KG1 (cell line): ENCODE measurements at regions not wholly inside any gene's neighbourhood (a gene's known extent, or its start where the extent isn't known, plus 50 kb on each side); places are given as distances from the start of the nearest gene placed in this dataset.

Experiments
- DNase-seq: peaks from one replicate; lab custom pipeline; 2025; lab: John Stamatoyannopoulos, UW

DNA sequence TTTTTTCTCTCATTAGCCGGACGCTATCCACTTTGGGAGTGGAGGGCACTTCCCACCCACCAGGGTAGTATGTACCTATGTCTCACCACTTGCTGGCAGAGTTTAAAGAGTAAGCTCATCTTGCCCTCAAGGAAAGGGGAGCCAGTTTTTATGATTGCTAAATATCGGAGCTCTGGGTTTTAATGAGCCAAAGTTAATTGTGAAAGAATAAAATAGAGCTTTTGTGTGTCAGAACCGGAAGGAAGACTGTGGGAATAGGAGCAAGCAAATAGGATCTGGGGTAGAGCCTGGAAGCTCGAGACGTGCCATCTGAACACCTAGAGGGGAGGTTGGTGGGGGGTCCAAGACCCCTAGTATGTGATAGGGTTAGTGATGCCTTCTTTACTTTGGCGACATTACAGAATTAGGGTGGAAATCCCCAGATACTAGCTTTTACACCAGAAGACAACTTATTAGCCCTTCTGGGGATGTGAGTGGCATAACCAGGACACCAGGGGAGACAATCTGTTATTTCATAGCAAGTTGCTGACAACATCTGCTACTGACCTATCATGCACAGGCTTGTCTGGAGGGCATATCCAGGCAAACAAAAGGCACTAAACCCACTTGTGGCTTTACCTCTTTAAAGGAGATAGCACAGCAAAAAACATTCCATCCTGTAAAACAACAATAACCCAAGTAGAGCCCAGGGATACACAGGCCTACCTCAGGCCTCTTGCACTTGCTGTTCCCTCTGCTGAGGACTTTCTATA is 333.8 kb downstream of the ZNF621 start:
- DNase-seq: no peak

DNA sequence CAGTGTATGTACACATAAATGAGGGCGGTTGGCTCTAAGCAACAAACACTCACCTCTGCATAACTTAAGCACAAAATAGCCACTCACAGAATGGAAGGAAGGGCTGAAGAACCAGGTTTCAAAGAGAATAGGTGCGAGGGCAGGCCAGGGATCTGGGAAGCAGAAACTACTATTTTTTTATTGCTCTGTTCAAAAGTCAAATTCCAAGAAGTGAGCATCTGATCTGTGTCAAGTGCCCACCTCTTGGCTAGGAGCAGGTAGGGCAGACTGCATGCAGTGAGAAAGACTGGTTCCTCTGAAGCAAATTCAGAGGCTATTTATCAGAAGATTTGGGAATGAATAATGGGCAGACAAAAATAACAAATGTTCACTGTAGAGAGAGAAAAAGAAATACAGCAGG is 336.4 kb upstream of the CTNNB1 start:
- no peak for DNase-seq

GRCh38 chr3:40864146-40864782 is 335.0 kb upstream of the CTNNB1 start:
- no peak for DNase-seq

DNA sequence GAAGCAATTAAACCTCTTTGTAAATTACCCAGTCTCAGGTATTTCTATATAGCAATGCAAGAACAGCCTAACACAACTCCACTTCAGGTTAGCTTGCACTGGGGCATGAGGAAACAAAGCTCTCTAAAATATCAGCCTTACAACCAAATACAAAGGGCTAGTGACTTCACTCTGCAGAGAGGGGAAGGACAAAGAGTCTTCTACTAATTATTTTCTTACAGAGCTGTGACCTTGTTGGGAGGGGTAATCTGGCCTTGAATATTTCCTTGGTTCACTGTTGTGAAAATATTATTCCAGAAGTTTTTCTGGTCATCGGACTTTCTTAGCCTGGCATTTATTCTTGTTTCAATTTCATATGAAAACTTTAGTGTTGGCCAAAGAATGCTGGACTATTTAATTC is 334.4 kb upstream of the CTNNB1 start:
- no peak for DNase-seq

- DNase-seq: no peak
Observed at GRCh38 chr3:40867797-40868196, 331.5 kb upstream of the CTNNB1 start.

- no peak for DNase-seq
Observed at GRCh38 chr3:40869013-40869412, 330.3 kb upstream of the CTNNB1 start.

- DNase-seq: no peak
Observed at GRCh38 chr3:40869939-40870338, 329.4 kb upstream of the CTNNB1 start.

DNA sequence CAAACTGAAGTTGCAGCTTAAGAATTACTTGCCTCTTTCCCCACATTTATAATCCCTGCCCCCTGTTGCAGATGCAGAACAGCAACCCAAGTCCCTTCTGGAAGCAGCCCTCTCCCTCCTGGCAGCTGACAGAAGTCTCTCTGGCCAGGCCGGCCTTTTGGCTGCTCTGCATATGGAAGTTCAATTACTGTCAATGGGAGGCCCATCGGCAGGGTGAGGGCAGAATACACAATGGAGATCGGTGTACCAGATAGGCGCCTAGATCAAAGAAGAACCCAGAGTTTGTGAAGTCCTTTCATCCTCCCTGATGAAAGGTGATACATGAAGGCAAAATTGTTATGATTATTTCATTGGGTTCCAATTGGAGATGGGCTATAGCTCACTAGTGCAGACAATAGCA is 327.9 kb upstream of the CTNNB1 start:
- DNase-seq: no peak

- no peak for DNase-seq
Observed at GRCh38 chr3:40872258-40872920, 326.9 kb upstream of the CTNNB1 start.

GRCh38 chr3:40873476-40873875 is 325.8 kb upstream of the CTNNB1 start:
- DNase-seq: no peak

- DNase-seq: no peak
Observed at GRCh38 chr3:40873934-40874699, 325.2 kb upstream of the CTNNB1 start.

- DNase-seq: no peak
Observed at GRCh38 chr3:40875581-40875980, 323.7 kb upstream of the CTNNB1 start.

- no peak for DNase-seq
Observed at GRCh38 chr3:40876009-40876408, 323.3 kb upstream of the CTNNB1 start.

GRCh38 chr3:40876496-40876895 is 322.8 kb upstream of the CTNNB1 start:
- no peak for DNase-seq

- no peak for DNase-seq
Observed at GRCh38 chr3:40877631-40878463, 321.5 kb upstream of the CTNNB1 start.

GRCh38 chr3:40878464-40878905 is 320.8 kb upstream of the CTNNB1 start:
- no peak for DNase-seq

GRCh38 chr3:40885430-40885829 is 313.9 kb upstream of the CTNNB1 start:
- DNase-seq: no peak

DNA sequence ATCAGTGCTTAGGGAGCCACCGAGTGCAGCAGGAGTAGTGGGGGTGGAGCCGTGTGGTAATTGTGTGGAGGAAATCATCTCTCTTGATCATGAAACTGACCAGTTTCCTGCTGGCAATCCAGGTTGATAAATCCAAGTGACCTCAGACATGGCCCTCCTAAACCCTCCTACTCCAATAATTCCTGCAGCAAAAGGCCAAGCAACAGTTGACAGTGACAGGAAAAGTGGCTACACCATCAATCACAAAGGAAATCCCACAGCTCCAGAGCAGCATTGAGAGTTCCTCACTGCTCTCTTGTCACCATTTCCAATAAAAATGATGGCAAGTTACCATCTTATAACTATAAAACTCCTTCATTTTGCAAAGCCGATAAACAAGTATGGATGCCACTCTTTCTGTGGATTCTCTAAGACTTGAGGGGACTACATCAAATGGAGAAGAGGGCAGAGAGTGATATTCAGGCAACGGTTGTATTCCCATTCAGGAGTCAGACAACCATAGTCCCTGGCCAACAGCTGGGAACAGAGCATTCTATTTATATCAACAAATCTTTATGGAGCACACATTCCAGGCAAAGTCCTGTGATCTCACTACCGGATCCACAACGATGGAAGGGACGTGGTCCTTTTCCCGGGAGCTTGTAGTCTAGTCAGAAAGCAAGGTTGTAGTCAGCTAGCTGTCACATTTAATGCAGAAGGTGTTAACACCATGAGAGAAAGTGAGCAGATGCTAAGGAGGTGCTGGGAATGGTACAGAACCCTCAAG is 312.5 kb upstream of the CTNNB1 start:
- no peak for DNase-seq

GRCh38 chr3:40891186-40891585 is 308.1 kb upstream of the CTNNB1 start:
- no peak for DNase-seq

DNA sequence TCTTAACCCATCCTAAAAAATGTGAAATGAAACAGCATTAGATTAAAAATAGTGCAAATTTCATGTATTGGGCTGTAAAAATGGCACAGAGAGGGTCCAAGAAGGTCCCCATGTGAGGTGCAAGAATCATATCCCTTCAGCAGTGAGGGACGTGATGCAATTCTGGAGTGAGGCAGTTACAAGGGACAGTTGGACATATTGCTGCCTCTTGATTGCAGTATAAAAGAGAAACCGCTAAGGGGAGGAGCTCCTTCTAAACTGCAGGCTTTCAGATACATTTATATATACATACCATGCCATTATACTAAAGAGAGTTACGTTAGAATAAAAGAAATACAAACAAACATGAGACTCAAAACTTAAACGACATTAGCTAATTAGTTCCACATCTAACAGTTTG is 304.2 kb upstream of the CTNNB1 start:
- no peak for DNase-seq

DNA sequence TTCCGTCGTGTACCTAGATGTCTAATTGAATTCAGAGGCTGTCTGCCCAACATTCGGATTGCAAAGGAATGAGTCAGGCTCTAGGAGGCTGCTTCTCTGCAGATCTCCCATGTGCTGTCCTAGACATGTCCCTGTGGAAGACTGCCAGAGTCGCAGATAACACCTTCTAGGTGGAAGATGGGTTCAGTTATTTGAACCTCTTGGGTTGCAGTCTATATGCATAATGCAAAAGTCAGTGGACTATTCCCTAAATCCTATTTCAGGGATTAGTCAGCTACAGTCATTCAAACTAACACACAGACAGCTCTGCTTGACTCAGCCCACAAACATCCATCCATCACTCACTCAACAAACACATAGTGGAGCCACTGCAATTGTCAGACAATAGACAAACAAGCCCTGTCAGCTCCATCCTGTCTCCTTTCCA is 300.0 kb upstream of the CTNNB1 start:
- no peak for DNase-seq
